ENCODE measurements at regions not wholly inside any gene's neighbourhood (a gene's known extent, or its start where the extent isn't known, plus 50 kb on each side); places are given as distances from the start of the nearest gene placed in this dataset.

GRCh38 chr10:4294271-4294670, 509.3 kb upstream of the KLF6 start:
- ATAC-seq (no peak), DNase-seq (no peak)
- Histone ChIP-seq H3K36me3 (no peaks in the 10 kb centered on the region), H3K4me1 (no peaks in the 10 kb centered on the region), H3K27ac (no peak overlapping the region), H3K27me3 (no peaks in the 10 kb centered on the region), H3K4me3 (no peak overlapping the region), H3K9me3 (no peaks in the 10 kb centered on the region)
- intact Hi-C loops (cut with DNase I), result no loop called here
- TF ChIP-seq CTCF (IDR thresholded peaks at IDR 0.05), result no peak

- DNase-seq (peak in 2 of 4 donors; percentile 69 to 80), ATAC-seq (no peak)
- no peak overlapping the region for H3K27ac ChIP-seq
- TF ChIP-seq CTCF (IDR thresholded peaks at IDR 0.05), result no peak
- no peaks in the 10 kb centered on the region for H3K27me3 ChIP-seq
- no peaks in the 10 kb centered on the region for H3K4me1 ChIP-seq
- no peaks in the 10 kb centered on the region for H3K36me3 ChIP-seq
- no peaks in the 10 kb centered on the region for H3K9me3 ChIP-seq
- intact Hi-C loops (cut with DNase I), result no loop called here
- no peak overlapping the region for H3K4me3 ChIP-seq
Measured at GRCh38 chr10:4291990-4292389, 507.0 kb upstream of the KLF6 start.

GRCh38 chr10:4285121-4285520, 500.1 kb upstream of the KLF6 start:
- DNase-seq (no peak), ATAC-seq (no peak)
- intact Hi-C loops (cut with DNase I), result no loop called here
- Histone ChIP-seq H3K36me3 (no peaks in the 10 kb centered on the region), H3K4me1 (peaks cover 5% of the 10 kb centered on the region in 2 donors), H3K4me3 (no peak overlapping the region), H3K27me3 (no peaks in the 10 kb centered on the region), H3K27ac (peak overlapping the region in 1 of 2 donors; percentile 65), H3K9me3 (no peaks in the 10 kb centered on the region)
- TF ChIP-seq CTCF (IDR thresholded peaks at IDR 0.05), result no peak

GRCh38 chr10:4283846-4284610, 499.0 kb upstream of the KLF6 start:
- peak in 3 of 4 donors; percentile 49 to 71 (median 66) for DNase-seq

More at GRCh38 chr10:4283846-4284610, 499.0 kb upstream of the KLF6 start:
- Histone ChIP-seq H3K4me1 (peaks cover 7 to 11% of the 10 kb centered on the region in 2 donors), H3K36me3 (no peaks in the 10 kb centered on the region), H3K9me3 (no peaks in the 10 kb centered on the region), H3K27ac (peak overlapping the region; percentile 30 to 65), H3K27me3 (no peaks in the 10 kb centered on the region), H3K4me3 (no peak overlapping the region)
- ATAC-seq, result peak; percentile 56
- TF ChIP-seq CTCF (IDR thresholded peaks at IDR 0.05), result no peak
- intact Hi-C loops (cut with DNase I), result no loop called here

Measured in left lung (tissue), 4 donors.